Keratinocyte (primary cell): ENCODE measurements at regions not wholly inside any gene's neighbourhood (a gene's known extent, or its start where the extent isn't known, plus 50 kb on each side); places are given as distances from the start of the nearest gene placed in this dataset.

Source experiments
- DNase-seq: peaks from one replicate; pipeline ENCODE4 v3.0.0-alpha.2; 2011; ENCODE audit warnings: low read depth, missing footprints, low spot score
- FAIRE-seq: peaks from 2 replicates; lab custom pipeline; 2011; peaks lifted over from hg19 to GRCh38; lab: Jason Lieb, UNC
- H2AFZ ChIP-seq: 2 replicates; pipeline ENCODE4 v1.6.0; 2012; ENCODE audit warnings: low read length, control low read depth, inconsistent platforms; ENCODE audit not compliant: control insufficient read depth
- H3K27ac ChIP-seq: 2 replicates; pipeline ENCODE4 v1.5.1; 2011; ENCODE audit warnings: low read length; ENCODE audit not compliant: control insufficient read depth, insufficient read depth
- H3K27me3 ChIP-seq: 3 replicates; pipeline ENCODE4 v1.6.0; 2011; ENCODE audit warnings: low read length; ENCODE audit not compliant: control insufficient read depth, insufficient read depth; ENCODE audit errors: extremely low read depth
- H3K36me3 ChIP-seq, 2 experiments: 2 replicates in 1 of 2; 3 replicates in 1 of 2; pipeline ENCODE4 v1.5.1; 2011; ENCODE audit warnings: low read length in 2 of 2, mild to moderate bottlenecking in 1 of 2; ENCODE audit not compliant: control insufficient read depth in 2 of 2, insufficient read depth in 2 of 2; ENCODE audit errors: extremely low read depth in 1 of 2
- H3K4me1 ChIP-seq: 3 replicates; pipeline ENCODE4 v1.5.1; 2011; ENCODE audit warnings: low read length; ENCODE audit not compliant: control insufficient read depth, insufficient read depth; ENCODE audit errors: extremely low read depth
- H3K4me2 ChIP-seq: 3 replicates; pipeline ENCODE4 v1.6.0; 2011; ENCODE audit warnings: low read depth, low read length; ENCODE audit not compliant: control insufficient read depth, insufficient read depth; ENCODE audit errors: extremely low read depth
- H3K4me3 ChIP-seq, 3 experiments: fragments of 200-600 bp in 1 of 3; sonication (generic) in 1 of 3; 2 replicates in 2 of 3; 3 replicates in 1 of 3; pipeline ENCODE4 v1.5.1; 2011 to 2016; ENCODE audit warnings: low read length in 3 of 3, mild to moderate bottlenecking in 3 of 3, control low read depth in 2 of 3, inconsistent platforms in 1 of 3, low read depth in 1 of 3, mixed read lengths in 1 of 3, mixed run types in 1 of 3, moderate library complexity in 1 of 3; ENCODE audit not compliant: control insufficient read depth in 2 of 3, insufficient read depth in 2 of 3; ENCODE audit errors: extremely low read depth in 1 of 3
- H3K79me2 ChIP-seq: 2 replicates; pipeline ENCODE4 v1.6.0; 2012; ENCODE audit warnings: low read length; ENCODE audit not compliant: control insufficient read depth, insufficient read depth
- H3K9ac ChIP-seq: 3 replicates; pipeline ENCODE4 v1.6.0; 2011; ENCODE audit warnings: low read length; ENCODE audit not compliant: control insufficient read depth, insufficient read depth; ENCODE audit errors: extremely low read depth
- H3K9me1 ChIP-seq: 3 replicates; pipeline ENCODE4 v1.6.0; 2011; ENCODE audit warnings: low read length; ENCODE audit not compliant: control insufficient read depth, insufficient read depth; ENCODE audit errors: extremely low read depth
- H3K9me3 ChIP-seq: 2 replicates; pipeline ENCODE4 v1.5.1; 2012; ENCODE audit warnings: low read depth, low read length; ENCODE audit not compliant: control insufficient read depth
- H4K20me1 ChIP-seq: 3 replicates; pipeline ENCODE4 v1.6.0; 2011; ENCODE audit warnings: low read length; ENCODE audit not compliant: control insufficient read depth, insufficient read depth; ENCODE audit errors: extremely low read depth
- CTCF ChIP-seq, 3 experiments: IDR thresholded peaks in 1 of 3; conservative IDR thresholded peaks in 1 of 3; optimal IDR thresholded peaks in 1 of 3; 2 replicates in 2 of 3; 3 replicates in 1 of 3; pipeline versions ENCODE3 to v1.5.1; 2011; ENCODE audit warnings: low read length in 3 of 3, mild to moderate bottlenecking in 3 of 3, moderate library complexity in 2 of 3, control low read depth in 1 of 3, inconsistent platforms in 1 of 3; ENCODE audit not compliant: insufficient read depth in 2 of 3; ENCODE audit errors: extremely low read depth in 1 of 3
- EZH2 ChIP-seq: IDR thresholded peaks from one replicate; pipeline ENCODE4 v1.6.1; 2012; ENCODE audit warnings: inconsistent platforms, mild to moderate bottlenecking, low read length, moderate library complexity
- dilution Hi-C: fragments of 300-500 bp; cut with MboI; formaldehyde crosslinking; loops from one replicate; pipeline ENCODE4 v1.7.0; 2020; ENCODE audit warnings: low sequenced_read_pairs; ENCODE audit not compliant: extremely low pct_ligation_motif_present

- H3K4me2 ChIP-seq, result no peak overlapping the region
- no peaks in the 10 kb centered on the region for H3K9me3 ChIP-seq
- no peak overlapping the region for H2AFZ ChIP-seq
- peaks cover 35% of the 10 kb centered on the region for H3K27me3 ChIP-seq
- FAIRE-seq, result no peak
- no peak for DNase-seq
- no peaks in the 10 kb centered on the region for H3K79me2 ChIP-seq
- TF ChIP-seq EZH2 (peak; percentile 83), CTCF (optimal IDR thresholded peaks at IDR 0.05 in 1 of 3, IDR thresholded peaks at IDR 0.05 in 1 of 3, conservative IDR thresholded peaks at IDR 0.05 in 1 of 3; ENCODE audit: extremely low read depth in 1 of 3, insufficient read depth in 2 of 3, low read length in 3 of 3) (no peak)
- H3K4me3 ChIP-seq, result no peak overlapping the region
- no peak overlapping the region for H3K9ac ChIP-seq
- H4K20me1 ChIP-seq, result no peaks in the 10 kb centered on the region
- no peaks in the 10 kb centered on the region for H3K9me1 ChIP-seq
- H3K36me3 ChIP-seq, result no peaks in the 10 kb centered on the region
- dilution Hi-C loops, result no loop called here
- H3K27ac ChIP-seq, result no peak overlapping the region
- H3K4me1 ChIP-seq, result no peaks in the 10 kb centered on the region
Measured at GRCh38 chr16:48810803-48811453, 200.9 kb upstream of the N4BP1 start.

- no peak overlapping the region for H3K4me2 ChIP-seq
- H3K4me1 ChIP-seq, result no peaks in the 10 kb centered on the region
- no peak overlapping the region for H3K9ac ChIP-seq
- H3K27ac ChIP-seq, result no peak overlapping the region
- dilution Hi-C loops, result no loop called here
- no peaks in the 10 kb centered on the region for H4K20me1 ChIP-seq
- H3K4me3 ChIP-seq, result no peak overlapping the region
- H2AFZ ChIP-seq, result no peak overlapping the region
- DNase-seq, result no peak
- H3K27me3 ChIP-seq, result peaks cover 35% of the 10 kb centered on the region
- no peaks in the 10 kb centered on the region for H3K36me3 ChIP-seq
- no peaks in the 10 kb centered on the region for H3K79me2 ChIP-seq
- TF ChIP-seq EZH2 (peak; percentile 4), CTCF (optimal IDR thresholded peaks at IDR 0.05 in 1 of 3, IDR thresholded peaks at IDR 0.05 in 1 of 3, conservative IDR thresholded peaks at IDR 0.05 in 1 of 3; ENCODE audit: extremely low read depth in 1 of 3, insufficient read depth in 2 of 3, low read length in 3 of 3) (no peak)
- no peaks in the 10 kb centered on the region for H3K9me3 ChIP-seq
- FAIRE-seq, result no peak
- no peaks in the 10 kb centered on the region for H3K9me1 ChIP-seq
Measured at GRCh38 chr16:48810436-48810802, 200.4 kb upstream of the N4BP1 start.
